ENCODE measurements at regions not wholly inside any gene's neighbourhood (a gene's known extent, or its start where the extent isn't known, plus 50 kb on each side); places are given as distances from the start of the nearest gene placed in this dataset.

GRCh38 chr20:22890594-22891300 is 144.4 kb upstream of the SSTR4 start:
- TF ChIP-seq, protein P1, sequence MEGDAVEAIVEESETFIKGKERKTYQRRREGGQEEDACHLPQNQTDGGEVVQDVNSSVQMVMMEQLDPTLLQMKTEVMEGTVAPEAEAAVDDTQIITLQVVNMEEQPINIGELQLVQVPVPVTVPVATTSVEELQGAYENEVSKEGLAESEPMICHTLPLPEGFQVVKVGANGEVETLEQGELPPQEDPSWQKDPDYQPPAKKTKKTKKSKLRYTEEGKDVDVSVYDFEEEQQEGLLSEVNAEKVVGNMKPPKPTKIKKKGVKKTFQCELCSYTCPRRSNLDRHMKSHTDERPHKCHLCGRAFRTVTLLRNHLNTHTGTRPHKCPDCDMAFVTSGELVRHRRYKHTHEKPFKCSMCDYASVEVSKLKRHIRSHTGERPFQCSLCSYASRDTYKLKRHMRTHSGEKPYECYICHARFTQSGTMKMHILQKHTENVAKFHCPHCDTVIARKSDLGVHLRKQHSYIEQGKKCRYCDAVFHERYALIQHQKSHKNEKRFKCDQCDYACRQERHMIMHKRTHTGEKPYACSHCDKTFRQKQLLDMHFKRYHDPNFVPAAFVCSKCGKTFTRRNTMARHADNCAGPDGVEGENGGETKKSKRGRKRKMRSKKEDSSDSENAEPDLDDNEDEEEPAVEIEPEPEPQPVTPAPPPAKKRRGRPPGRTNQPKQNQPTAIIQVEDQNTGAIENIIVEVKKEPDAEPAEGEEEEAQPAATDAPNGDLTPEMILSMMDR (IDR thresholded peaks at IDR 0.05; ENCODE audit: low read depth, low read length): no peak
- no peak for DNase-seq (ENCODE audit: low read depth, low spot score)
- in situ Hi-C loops (cut with HindIII; ENCODE audit: low sequenced_read_pairs): no loop called here
- H3K4me3 ChIP-seq (ENCODE audit: low read depth, low read length): no peak overlapping the region

DNA sequence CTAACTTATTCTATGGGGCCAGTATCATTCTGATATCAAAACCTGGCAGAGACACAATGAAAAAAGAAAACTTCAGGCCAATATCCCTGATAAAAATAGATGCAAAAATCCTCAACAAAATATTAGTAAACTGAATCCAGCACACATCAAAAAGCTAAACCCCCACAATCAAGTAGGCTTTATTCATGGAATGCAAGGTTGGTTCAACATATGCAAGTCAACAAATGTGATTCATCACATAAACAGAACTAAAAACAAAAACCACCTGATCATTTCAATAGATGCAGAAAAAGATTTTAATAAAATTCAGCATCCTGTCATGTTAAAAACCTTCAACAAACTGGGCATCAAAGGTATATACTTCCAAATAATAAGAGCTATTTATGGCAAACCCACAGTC is 133.9 kb upstream of the SSTR4 start:
- TF ChIP-seq, protein P1 (IDR thresholded peaks at IDR 0.05; ENCODE audit: low read depth, low read length): no peak
- in situ Hi-C loops (cut with HindIII; ENCODE audit: low sequenced_read_pairs): no loop called here
- H3K4me3 ChIP-seq (ENCODE audit: low read depth, low read length): no peak overlapping the region
- DNase-seq (ENCODE audit: low read depth, low spot score): no peak

DNA sequence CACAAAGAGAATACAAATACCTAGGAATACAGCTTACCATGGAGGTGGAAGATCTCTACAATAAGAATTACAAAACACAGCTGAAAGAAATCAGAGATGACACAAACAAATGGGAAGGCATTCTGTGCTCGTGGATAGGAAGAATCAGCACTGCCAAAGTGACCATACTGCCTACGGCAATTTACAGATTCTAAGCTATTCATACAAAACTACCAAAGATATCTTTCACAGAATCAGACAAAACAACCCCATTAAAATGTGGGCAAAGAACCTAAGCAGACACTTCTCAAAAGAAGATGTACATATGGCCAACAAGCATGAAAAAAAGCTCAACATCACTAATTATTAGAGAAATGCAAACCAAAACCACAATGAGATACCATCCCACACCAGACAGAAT is 133.2 kb upstream of the SSTR4 start:
- TF ChIP-seq, protein P1 (IDR thresholded peaks at IDR 0.05; ENCODE audit: low read depth, low read length): no peak
- no peak overlapping the region for H3K4me3 ChIP-seq (ENCODE audit: low read depth, low read length)
- DNase-seq (ENCODE audit: low read depth, low spot score): no peak
- in situ Hi-C loops (cut with HindIII; ENCODE audit: low sequenced_read_pairs): no loop called here

DNA sequence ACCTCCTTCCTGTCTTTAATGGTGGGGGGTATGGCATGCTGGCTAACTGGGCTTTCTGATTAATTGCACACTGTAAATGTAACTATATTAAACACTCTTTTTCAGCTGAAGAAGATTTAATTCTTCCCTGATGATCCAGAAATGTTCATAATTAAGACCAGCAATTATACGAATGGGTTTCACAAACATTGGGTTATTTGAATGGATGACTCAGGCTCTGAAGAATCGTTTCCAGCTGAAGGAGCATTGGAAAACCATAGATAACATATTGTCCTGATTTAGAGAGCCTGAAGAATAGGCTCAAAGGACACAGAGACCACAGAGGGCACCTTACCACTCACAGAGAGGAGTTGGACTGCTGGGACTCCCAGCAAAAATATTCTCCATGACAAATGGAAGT is 130.7 kb upstream of the SSTR4 start:
- DNase-seq (ENCODE audit: low read depth, low spot score): no peak
- TF ChIP-seq, protein P1 (IDR thresholded peaks at IDR 0.05; ENCODE audit: low read depth, low read length): no peak
- in situ Hi-C loops (cut with HindIII; ENCODE audit: low sequenced_read_pairs): no loop called here
- H3K4me3 ChIP-seq (ENCODE audit: low read depth, low read length): no peak overlapping the region

DNA sequence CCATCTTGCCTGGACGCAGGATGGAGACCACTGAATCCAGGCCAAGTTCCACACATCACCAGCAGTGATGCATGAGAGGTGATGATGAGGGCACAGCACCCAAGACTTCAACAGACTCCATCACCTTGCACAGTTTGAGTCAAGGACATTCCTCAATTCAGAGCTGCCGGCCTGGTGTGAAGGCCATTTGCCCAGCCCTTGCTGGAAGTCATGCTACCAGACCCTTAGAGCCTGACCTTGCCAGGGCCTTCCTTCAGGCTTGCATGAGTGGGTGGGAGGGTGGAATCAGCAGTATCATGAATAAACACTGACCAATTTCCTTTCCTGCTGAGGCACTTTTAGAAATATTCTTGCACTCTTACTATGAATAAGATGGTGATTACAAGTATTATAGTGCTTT is 130.2 kb upstream of the SSTR4 start:
- in situ Hi-C loops (cut with HindIII; ENCODE audit: low sequenced_read_pairs): no loop called here
- no peak for DNase-seq (ENCODE audit: low read depth, low spot score)
- H3K4me3 ChIP-seq (ENCODE audit: low read depth, low read length): no peak overlapping the region
- TF ChIP-seq, protein P1 (IDR thresholded peaks at IDR 0.05; ENCODE audit: low read depth, low read length): no peak

GRCh38 chr20:22905658-22906057 is 129.5 kb upstream of the SSTR4 start:
- in situ Hi-C loops (cut with HindIII; ENCODE audit: low sequenced_read_pairs): no loop called here
- no peak overlapping the region for H3K4me3 ChIP-seq (ENCODE audit: low read depth, low read length)
- TF ChIP-seq, protein P1 (IDR thresholded peaks at IDR 0.05; ENCODE audit: low read depth, low read length): no peak
- DNase-seq (ENCODE audit: low read depth, low spot score): no peak

All from astrocyte of the spinal cord (primary cell).